ENCODE measurements at regions not wholly inside any gene's neighbourhood (a gene's known extent, or its start where the extent isn't known, plus 50 kb on each side); places are given as distances from the start of the nearest gene placed in this dataset.
A peak's percentile ranks its signal among the peaks of the same experiment; 100 is the strongest.

DNA sequence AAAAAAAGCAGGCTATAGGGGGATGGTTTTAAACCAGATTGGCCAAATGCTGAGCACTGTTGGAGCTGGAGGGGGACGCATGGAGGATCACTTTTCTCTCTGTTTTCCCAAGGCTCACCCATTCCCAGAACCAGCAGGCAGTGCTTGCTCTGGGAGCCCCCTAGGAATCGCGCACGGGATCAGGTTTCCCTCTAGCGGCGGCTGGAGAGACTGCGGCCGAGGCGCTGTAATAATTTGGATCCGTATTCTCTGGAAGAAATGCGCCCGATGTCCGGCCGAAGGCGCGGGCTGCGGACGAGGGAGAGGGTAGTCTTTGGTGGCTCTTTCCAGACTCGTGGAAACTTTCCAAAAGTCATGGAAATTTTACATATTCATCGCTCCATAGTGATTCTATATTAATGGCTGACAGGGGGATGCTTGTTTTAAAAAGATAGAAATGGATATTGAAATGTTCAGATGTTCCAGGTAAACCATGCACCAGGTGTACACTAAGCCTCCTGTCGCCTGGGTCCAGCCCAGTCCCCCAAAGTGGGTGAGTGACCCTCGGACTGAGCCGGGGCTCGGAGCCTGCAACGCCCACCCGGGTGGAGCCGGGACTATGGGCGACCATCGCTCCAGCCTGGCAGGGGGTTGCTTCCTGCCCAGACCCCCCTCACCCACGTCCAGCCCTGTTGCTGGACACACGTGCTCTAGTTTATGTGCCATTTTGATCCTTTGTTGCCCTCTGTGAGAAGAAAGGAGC lies 78.7 kb upstream of the PHACTR3 start (continued):
- TF ChIP-seq ZBTB40 (IDR thresholded peaks at IDR 0.05): peak; percentile 50; the same call in 1 of the 2 replicates
- TF ChIP-seq ZBTB40 (CRISPR knock-in tag; IDR thresholded peaks at IDR 0.05): no peak
- TF ChIP-seq YY1 (IDR thresholded peaks at IDR 0.05; ENCODE audit: borderline replicate concordance in 1 of 3, control insufficient read depth in 1 of 3, extremely low read depth in 1 of 3, insufficient read depth in 3 of 3, insufficient read length in 1 of 3, insufficient replicate concordance in 2 of 3, low read depth in 1 of 3, low read length in 2 of 3): peak in 1 of 3 experiments; percentile 31
- no peak for TF ChIP-seq FOS (IDR thresholded peaks at IDR 0.05; ENCODE audit: extremely low read depth, insufficient read length)
- TF ChIP-seq HCFC1 (IDR thresholded peaks at IDR 0.05; ENCODE audit: low read depth, low read length): no peak
- TF ChIP-seq RAD21 (CRISPR knock-in tag; conservative IDR thresholded peaks at IDR 0.05 in 1 of 2, IDR thresholded peaks at IDR 0.05 in 1 of 2): peak in 1 of 2 experiments; percentile 53; a peak in 2 of 4 replicates
- no peak for TF ChIP-seq HMGXB4 (CRISPR knock-in tag; IDR thresholded peaks at IDR 0.05)
- no peak for TF ChIP-seq BRD9 (IDR thresholded peaks at IDR 0.05; ENCODE audit: low read depth, partially characterized antibody)
- no peak for TF ChIP-seq EZH2 (IDR thresholded peaks at IDR 0.05; ENCODE audit: borderline replicate concordance, low read depth, low read length)
- TF ChIP-seq MXD1 (CRISPR knock-in tag; IDR thresholded peaks at IDR 0.05; ENCODE audit: borderline replicate concordance, poor library complexity, severe bottlenecking): no peak
- peak; percentile 61 for TF ChIP-seq MAFK (IDR thresholded peaks at IDR 0.05; ENCODE audit: low read length)
- no peak for TF ChIP-seq GTF2A2 (tag; IDR thresholded peaks at IDR 0.05)
- TF ChIP-seq, protein P1, sequence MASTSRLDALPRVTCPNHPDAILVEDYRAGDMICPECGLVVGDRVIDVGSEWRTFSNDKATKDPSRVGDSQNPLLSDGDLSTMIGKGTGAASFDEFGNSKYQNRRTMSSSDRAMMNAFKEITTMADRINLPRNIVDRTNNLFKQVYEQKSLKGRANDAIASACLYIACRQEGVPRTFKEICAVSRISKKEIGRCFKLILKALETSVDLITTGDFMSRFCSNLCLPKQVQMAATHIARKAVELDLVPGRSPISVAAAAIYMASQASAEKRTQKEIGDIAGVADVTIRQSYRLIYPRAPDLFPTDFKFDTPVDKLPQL (IDR thresholded peaks at IDR 0.05; ENCODE audit: extremely low read depth, insufficient read length): no peak

Measured in K562 (cell line).